Muscle layer of duodenum (tissue), 2 donors: ENCODE measurements at regions not wholly inside any gene's neighbourhood (a gene's known extent, or its start where the extent isn't known, plus 50 kb on each side); places are given as distances from the start of the nearest gene placed in this dataset.

Experiments used
- H3K27ac ChIP-seq: one replicate; pipeline ENCODE4 v1.7.0; 2013; ENCODE audit warnings: mild to moderate bottlenecking, low read length
- H3K27me3 ChIP-seq: one replicate; pipeline ENCODE4 v1.7.0; 2013; ENCODE audit warnings: low read depth, mild to moderate bottlenecking, control low read depth, low read length
- H3K36me3 ChIP-seq, 2 donors: one replicate each; pipeline ENCODE4 v1.7.0; 2013; ENCODE audit warnings: low read length in 2 of 2, control low read depth in 1 of 2, mild to moderate bottlenecking in 1 of 2; ENCODE audit not compliant: insufficient read depth in 2 of 2, control insufficient read depth in 1 of 2
- H3K4me1 ChIP-seq, 2 donors: one replicate each; pipeline ENCODE4 v1.7.0; 2013; ENCODE audit warnings: low read length in 2 of 2, mild to moderate bottlenecking in 2 of 2, control low read depth in 1 of 2, moderate library complexity in 1 of 2; ENCODE audit not compliant: insufficient read depth in 2 of 2, control insufficient read depth in 1 of 2
- H3K4me3 ChIP-seq, 2 donors: one replicate each; pipeline ENCODE4 v1.7.0; 2013; ENCODE audit warnings: low read length in 2 of 2, low read depth in 1 of 2, mild to moderate bottlenecking in 1 of 2
- H3K9me3 ChIP-seq, 2 donors: one replicate each; pipeline ENCODE4 v1.7.0; 2013; ENCODE audit warnings: low read length in 2 of 2, control low read depth in 1 of 2, mild to moderate bottlenecking in 1 of 2; ENCODE audit not compliant: control insufficient read depth in 1 of 2
- donor health status: healthy.

DNA sequence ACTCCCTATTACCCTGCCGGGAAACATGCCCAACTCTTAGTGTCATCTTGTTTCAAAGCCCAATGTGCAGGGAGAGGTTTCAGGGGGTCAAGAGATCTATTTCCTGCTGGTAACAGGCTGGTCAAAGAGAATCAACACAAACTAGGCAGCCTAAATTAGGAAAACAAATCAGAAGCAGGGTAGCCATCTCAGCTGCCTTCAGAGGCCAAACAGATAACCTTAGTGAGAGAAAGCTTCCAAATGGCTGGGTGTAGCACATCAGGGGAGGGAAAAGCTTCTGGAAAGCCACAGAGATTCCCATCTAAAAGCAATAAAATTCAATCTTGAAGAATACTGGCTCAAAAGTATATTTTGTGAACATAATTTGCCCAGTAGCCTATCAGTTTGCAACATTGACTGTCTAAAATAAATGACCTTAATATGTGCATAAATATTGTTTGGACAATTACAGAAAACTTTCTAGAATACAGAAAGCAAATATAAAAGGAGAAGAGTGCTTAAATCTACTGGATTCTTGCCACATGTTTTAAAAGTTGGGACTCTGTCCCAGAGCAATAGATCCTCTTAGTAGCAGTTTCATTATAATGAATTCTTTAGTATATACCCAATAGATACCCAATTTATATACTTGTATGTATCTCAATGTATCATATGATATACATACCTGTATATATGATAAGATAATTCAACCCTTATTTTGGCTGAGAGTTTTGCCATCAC is 371.9 kb upstream of the RARB start:
- no peaks in the 10 kb centered on the region for H3K9me3 ChIP-seq
- H3K4me1 ChIP-seq: no peaks in the 10 kb centered on the region
- H3K4me3 ChIP-seq: no peak overlapping the region
- H3K27ac ChIP-seq: no peak overlapping the region
- no peaks in the 10 kb centered on the region for H3K27me3 ChIP-seq
- no peaks in the 10 kb centered on the region for H3K36me3 ChIP-seq

DNA sequence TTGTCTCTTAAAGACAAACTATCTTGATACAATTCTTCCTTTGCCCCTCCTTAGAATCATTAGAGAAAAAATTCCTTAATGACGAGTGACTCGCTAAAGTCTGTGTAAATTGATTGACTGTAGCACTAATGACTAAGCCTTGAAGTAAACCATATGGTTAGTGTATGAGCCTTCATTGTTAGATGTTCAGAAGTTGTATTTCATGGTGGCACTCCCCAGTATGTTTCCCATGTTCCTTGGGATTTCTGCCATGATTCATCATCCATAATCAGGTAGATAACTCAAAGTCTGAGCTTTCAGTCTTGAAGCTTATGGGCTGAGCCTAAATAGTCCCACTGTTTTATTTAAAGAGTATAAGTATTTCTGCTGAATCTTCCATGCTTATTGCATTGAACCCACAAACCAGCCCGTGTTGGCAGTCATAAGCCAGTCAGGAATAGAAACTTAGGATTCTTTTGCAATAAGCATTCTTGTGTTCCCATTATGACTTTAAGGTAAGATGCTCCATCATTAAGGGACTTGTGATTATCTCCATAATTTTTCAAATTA is 371.2 kb upstream of the RARB start:
- Histone ChIP-seq H3K27me3 (no peaks in the 10 kb centered on the region), H3K4me3 (no peak overlapping the region), H3K4me1 (no peaks in the 10 kb centered on the region), H3K36me3 (no peaks in the 10 kb centered on the region), H3K9me3 (no peaks in the 10 kb centered on the region), H3K27ac (no peak overlapping the region)

DNA sequence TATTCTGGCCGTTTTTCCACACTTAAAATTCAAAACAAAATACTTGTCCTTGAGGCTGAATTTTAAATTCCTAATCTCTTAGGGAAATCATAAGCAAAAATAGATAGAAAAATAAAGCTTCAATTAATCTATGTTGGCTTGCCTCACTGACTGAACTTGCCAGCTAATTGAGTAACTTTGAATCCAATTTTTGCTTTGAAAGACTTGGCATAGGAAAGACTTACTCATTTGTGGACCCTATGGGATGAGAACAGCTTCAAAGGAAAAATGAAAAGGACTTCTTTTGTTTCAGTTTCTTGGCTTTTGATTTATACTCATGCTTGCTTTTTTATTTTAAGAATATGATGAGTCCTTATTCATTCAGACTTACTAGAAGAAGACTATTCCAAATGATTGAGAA is 370.7 kb upstream of the RARB start:
- H3K27me3 ChIP-seq: no peaks in the 10 kb centered on the region
- no peak overlapping the region for H3K27ac ChIP-seq
- no peaks in the 10 kb centered on the region for H3K4me1 ChIP-seq
- no peaks in the 10 kb centered on the region for H3K36me3 ChIP-seq
- no peak overlapping the region for H3K4me3 ChIP-seq
- no peaks in the 10 kb centered on the region for H3K9me3 ChIP-seq

DNA sequence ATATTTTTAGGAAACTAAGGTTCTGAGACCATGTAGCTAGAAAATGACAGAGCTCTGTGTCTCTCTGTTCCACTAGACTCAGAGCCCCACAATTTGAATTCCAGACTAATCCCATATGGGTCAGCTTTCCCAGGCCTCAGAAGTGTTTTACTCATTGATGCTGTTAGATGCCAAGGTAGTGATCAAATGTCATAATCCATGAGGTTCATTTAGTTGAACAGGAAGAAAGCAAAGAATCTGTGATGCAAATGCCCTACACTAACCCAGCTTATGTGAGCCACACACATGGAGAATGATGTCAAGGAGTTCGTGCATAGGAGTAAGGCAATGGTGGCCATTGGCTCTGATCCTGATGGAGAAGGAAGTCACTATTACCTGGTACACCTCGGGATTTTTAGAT is 363.4 kb upstream of the RARB start:
- Histone ChIP-seq H3K27ac (no peak overlapping the region), H3K27me3 (no peaks in the 10 kb centered on the region), H3K9me3 (no peaks in the 10 kb centered on the region), H3K36me3 (no peaks in the 10 kb centered on the region), H3K4me3 (no peak overlapping the region), H3K4me1 (no peaks in the 10 kb centered on the region)

DNA sequence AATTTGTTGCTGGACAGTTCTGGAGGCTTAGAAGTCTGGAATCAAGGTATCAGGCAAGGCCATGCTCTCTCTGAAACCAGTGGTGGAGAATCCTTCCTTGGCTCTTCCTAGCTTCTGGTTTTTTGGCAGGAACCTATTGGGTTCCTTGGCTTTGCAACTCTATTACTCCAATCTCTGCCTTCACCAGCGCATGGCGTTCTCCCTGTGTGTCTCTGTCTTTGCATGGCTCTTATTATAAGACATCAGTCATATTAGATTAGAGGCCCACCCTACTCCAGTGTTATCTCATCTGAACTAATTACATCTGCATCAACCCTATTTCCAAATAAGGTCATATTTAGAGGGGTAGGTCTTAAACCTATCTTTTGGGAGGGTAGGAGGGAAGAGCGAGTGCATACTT is 358.1 kb upstream of the RARB start:
- H3K27ac ChIP-seq: no peak overlapping the region
- H3K27me3 ChIP-seq: no peaks in the 10 kb centered on the region
- H3K9me3 ChIP-seq: no peaks in the 10 kb centered on the region
- H3K36me3 ChIP-seq: no peaks in the 10 kb centered on the region
- no peak overlapping the region for H3K4me3 ChIP-seq
- peaks cover 0 to 6% of the 10 kb centered on the region in 2 donors for H3K4me1 ChIP-seq

DNA sequence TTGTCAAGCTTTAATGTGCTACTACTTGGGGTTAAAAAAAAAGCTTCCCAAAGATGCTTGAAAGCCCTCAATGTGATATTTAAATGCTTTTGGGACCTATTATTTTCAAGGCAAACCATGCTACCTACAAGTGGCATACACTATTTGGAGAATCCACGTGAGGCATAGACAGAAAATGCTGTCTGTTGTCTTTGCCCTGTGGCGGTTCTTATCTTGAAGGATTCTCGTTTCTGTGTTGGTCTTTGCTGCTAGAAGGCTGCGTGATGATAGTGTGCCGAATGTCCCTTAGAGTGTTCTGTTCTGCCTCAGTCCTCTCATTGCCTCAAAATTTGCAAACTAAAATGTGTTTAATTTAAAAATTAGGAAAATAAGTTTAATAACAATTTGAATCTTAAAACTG is 356.2 kb upstream of the RARB start:
- H3K36me3 ChIP-seq: no peaks in the 10 kb centered on the region
- no peak overlapping the region for H3K27ac ChIP-seq
- H3K27me3 ChIP-seq: no peaks in the 10 kb centered on the region
- H3K4me3 ChIP-seq: no peak overlapping the region
- no peaks in the 10 kb centered on the region for H3K9me3 ChIP-seq
- H3K4me1 ChIP-seq: peaks cover 0 to 6% of the 10 kb centered on the region in 2 donors

DNA sequence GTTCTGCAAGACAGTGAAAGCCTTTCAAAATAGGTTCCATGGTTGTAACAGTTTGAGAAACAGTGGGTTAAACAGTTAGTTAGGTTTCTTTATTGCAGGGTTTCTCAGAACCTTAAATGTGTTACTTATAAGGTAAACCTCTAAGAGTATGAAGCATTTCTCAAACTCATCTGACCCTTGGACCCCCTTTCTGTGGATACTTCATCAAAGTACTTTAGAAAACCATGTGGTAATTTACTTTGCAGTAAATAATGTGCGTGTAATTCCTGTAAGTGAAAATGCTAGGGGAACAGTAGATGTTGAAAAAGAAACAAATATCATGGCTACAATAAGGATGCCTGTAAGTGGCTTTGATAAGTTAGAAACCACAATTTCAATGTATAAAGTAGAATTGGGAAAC is 354.6 kb upstream of the RARB start:
- Histone ChIP-seq H3K27me3 (no peaks in the 10 kb centered on the region), H3K4me1 (peaks cover 0 to 6% of the 10 kb centered on the region in 2 donors), H3K4me3 (no peak overlapping the region), H3K36me3 (no peaks in the 10 kb centered on the region), H3K27ac (no peak overlapping the region), H3K9me3 (no peaks in the 10 kb centered on the region)

DNA sequence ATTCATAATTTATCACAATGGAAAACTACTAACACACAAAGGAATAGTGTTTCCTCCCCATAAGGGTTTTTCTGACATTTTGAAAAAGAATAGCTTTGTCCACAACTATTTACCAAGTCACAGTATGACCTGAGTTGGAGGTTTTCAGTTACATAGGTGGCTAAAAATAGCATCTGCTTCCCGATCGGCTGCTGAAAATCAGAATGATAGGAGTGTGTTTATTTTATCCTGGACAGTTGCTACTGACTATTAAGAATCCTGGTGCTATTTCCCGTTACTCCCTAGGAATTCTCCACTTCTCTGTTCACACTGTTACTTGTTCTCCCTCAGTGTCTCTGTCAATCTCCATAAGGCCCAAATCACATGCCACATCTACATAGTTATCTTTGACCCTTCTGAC is 353.9 kb upstream of the RARB start:
- H3K9me3 ChIP-seq: no peaks in the 10 kb centered on the region
- H3K4me1 ChIP-seq: peaks cover 0 to 6% of the 10 kb centered on the region in 2 donors
- no peak overlapping the region for H3K27ac ChIP-seq
- no peak overlapping the region for H3K4me3 ChIP-seq
- no peaks in the 10 kb centered on the region for H3K27me3 ChIP-seq
- no peaks in the 10 kb centered on the region for H3K36me3 ChIP-seq

DNA sequence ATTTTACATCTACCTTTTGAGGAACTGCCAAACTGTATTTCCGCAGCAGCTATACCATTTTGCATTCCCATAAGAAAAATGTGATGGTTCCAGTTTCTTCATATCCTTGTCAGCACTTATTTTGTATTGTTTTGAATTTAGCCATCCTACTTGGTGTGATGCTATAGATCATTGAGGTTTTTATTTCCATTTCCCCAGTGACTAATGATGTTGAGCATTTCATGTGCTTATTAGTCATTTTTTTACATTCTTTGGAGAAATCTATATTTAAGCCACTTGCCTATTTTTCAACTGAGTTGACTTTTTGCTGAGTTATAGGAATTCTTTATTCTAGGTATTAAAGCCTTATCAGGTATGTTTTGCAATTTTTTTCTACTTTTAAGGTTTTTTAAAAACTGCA is 347.6 kb upstream of the RARB start:
- Histone ChIP-seq H3K4me3 (no peak overlapping the region), H3K27ac (no peak overlapping the region), H3K36me3 (no peaks in the 10 kb centered on the region), H3K9me3 (no peaks in the 10 kb centered on the region), H3K27me3 (no peaks in the 10 kb centered on the region), H3K4me1 (no peaks in the 10 kb centered on the region)

DNA sequence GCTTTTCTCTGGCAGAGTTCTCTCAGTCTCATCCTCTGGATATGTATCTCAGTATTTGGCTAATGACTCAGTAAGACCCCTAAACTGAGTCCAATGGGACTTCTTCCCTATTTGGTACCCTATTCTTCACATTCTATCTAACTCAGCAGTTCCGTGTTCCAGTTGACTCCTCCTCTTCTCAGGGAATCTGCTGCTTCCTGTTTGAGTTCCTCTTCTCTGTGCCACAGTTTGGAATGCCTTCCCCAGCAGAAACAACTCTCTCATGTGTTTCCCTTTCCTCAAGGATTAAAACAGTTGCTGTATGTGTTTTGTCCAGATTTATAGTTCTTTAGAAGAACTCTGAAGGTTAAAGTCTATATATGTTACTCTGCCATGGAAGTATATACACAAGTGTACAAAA is 344.0 kb upstream of the RARB start:
- H3K36me3 ChIP-seq: no peaks in the 10 kb centered on the region
- H3K9me3 ChIP-seq: no peaks in the 10 kb centered on the region

DNA sequence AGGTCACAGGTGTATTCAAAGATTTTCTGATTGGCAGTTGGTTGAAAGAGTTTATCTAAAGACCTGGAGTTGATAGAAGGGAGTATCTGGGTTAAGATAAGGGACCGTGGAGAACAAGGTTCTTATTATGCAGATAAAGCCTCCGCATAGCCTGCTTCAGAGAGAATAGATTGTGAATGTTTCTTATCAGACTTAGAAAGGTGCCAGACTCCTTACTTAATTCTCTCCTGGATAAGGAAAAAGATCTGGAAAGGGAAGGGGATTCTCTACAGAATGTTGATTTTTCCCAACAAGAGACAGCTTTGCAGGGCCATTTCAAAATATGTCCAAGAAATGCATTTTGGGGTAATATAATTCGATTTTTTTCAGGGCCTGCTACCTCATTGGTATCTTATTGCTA is 341.3 kb upstream of the RARB start:
- Histone ChIP-seq H3K9me3 (no peaks in the 10 kb centered on the region), H3K27ac (no peak overlapping the region), H3K27me3 (no peaks in the 10 kb centered on the region), H3K4me3 (no peak overlapping the region), H3K36me3 (no peaks in the 10 kb centered on the region), H3K4me1 (no peaks in the 10 kb centered on the region)

More for the DNA sequence above, 344.0 kb upstream of the RARB start:
- H3K27ac ChIP-seq: no peak overlapping the region
- H3K27me3 ChIP-seq: no peaks in the 10 kb centered on the region
- H3K4me3 ChIP-seq: no peak overlapping the region
- no peaks in the 10 kb centered on the region for H3K4me1 ChIP-seq

DNA sequence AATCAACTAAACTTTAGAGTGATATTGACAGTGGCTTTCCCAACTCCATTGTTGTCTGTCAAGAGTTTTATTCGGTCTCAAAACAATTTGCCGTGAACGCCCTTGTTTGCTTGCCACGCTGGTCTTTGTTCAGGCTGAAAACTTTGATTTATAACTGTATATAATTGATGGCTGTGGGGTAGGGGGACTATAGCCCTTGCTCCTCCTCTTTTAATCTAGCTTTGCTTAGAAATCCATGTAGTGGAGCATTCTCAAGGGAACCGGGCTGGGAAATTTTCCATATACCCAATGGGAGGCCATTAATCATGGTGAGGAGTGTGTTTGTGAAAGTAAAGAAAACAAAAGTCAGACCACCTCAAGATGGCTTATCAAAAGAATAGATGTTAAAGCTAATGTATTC is 339.8 kb upstream of the RARB start:
- Histone ChIP-seq H3K27ac (no peak overlapping the region), H3K36me3 (no peaks in the 10 kb centered on the region), H3K27me3 (no peaks in the 10 kb centered on the region), H3K4me1 (no peaks in the 10 kb centered on the region), H3K4me3 (no peak overlapping the region), H3K9me3 (no peaks in the 10 kb centered on the region)
